HCT116 (cell line): ENCODE measurements at regions not wholly inside any gene's neighbourhood (a gene's known extent, or its start where the extent isn't known, plus 50 kb on each side); places are given as distances from the start of the nearest gene placed in this dataset.

Source experiments
- ATAC-seq: fragments of 200-7000 bp; cut with Tn5 transposase; 2 replicates; pipeline ENCODE4 v1.9.1; 2020; ENCODE audit warnings: mild to moderate bottlenecking, moderate library complexity
- BruUV-seq: library from RNA; stranded (reverse); fragments of 400-500 nt; replicated peaks from 2 replicates; lab custom pipeline; 2021; lab: Mats Ljungman, UMichigan
- CTCF ChIA-PET: fragments of 300-600 bp; sonication (Branson Sonifier 250); formaldehyde crosslinking; loops from one replicate; lab custom pipeline; 2021; ENCODE audit warnings: antibody characterized with exemption; lab: Charles Lee
- POLR2A ChIA-PET: fragments of 300-600, 350-600 bp; sonication (Branson Sonifier 250); formaldehyde crosslinking; loops from one replicate; lab custom pipeline; 2021; ENCODE audit warnings: antibody characterized with exemption; lab: Charles Lee
- RAD21 ChIA-PET, 2 experiments: fragments of 300-600 bp; sonication (Branson Sonifier 250); formaldehyde crosslinking; loops; one replicate each; lab custom pipeline; 2023; ENCODE audit warnings: low total read pairs in 2 of 2; ENCODE audit not compliant: uncharacterized antibody in 2 of 2, unreplicated experiment in 2 of 2, low non-redundant PET in 1 of 2; lab: Charles Lee
- DNase-seq: peaks from one replicate; pipeline ENCODE4 v3.0.0-alpha.2; 2010; ENCODE audit warnings: low read depth, low spot score
- H2AFZ ChIP-seq: fragments of 200-600 bp; shearing (Covaris generic), sonication (generic); 2 replicates; pipeline ENCODE4 v1.6.1; 2017; ENCODE audit warnings: low read depth, mixed run types, mixed read lengths, antibody characterized with exemption, low read length; ENCODE audit not compliant: poor library complexity, severe bottlenecking
- H3K27ac ChIP-seq: 2 replicates; pipeline ENCODE4 v1.5.1; 2012; ENCODE audit warnings: low read depth, low read length
- H3K27me3 ChIP-seq: fragments of 200-600 bp; sonication (generic); 2 replicates; pipeline ENCODE4 v1.6.1; 2016; ENCODE audit warnings: mixed run types, low read length, mixed read lengths; ENCODE audit not compliant: insufficient read depth
- H3K36me3 ChIP-seq, 2 experiments: fragments of 200-500 bp in 1 of 2; fragments of 200-600 bp in 1 of 2; sonication (Bioruptor generic) in 1 of 2; sonication (generic) in 1 of 2; 2 replicates each; pipeline versions ENCODE4 v1.5.1 to v1.6.1; 2014 to 2016; ENCODE audit warnings: low read length in 2 of 2, inconsistent platforms in 1 of 2, mixed read lengths in 1 of 2, mixed run types in 1 of 2; ENCODE audit not compliant: insufficient read depth in 2 of 2, control insufficient read depth in 1 of 2
- H3K4me1 ChIP-seq, 2 experiments: fragments of 200-600 bp in 1 of 2; sonication (generic) in 1 of 2; 2 replicates each; pipeline versions ENCODE4 v1.5.1 to v1.6.1; 2012 to 2017; ENCODE audit warnings: low read length in 2 of 2, inconsistent platforms in 1 of 2, mild to moderate bottlenecking in 1 of 2, mixed read lengths in 1 of 2, mixed run types in 1 of 2, moderate library complexity in 1 of 2; ENCODE audit not compliant: insufficient read depth in 2 of 2, control insufficient read depth in 1 of 2
- H3K4me2 ChIP-seq: fragments of 200-600 bp; sonication (generic); 2 replicates; pipeline ENCODE4 v1.6.1; 2017; ENCODE audit warnings: mixed run types, low read length, mixed read lengths
- H3K4me3 ChIP-seq, 2 experiments: fragments of 200-600 bp in 1 of 2; sonication (generic) in 1 of 2; replicated peaks in 1 of 2; 2 replicates each; pipeline ENCODE4 v1.5.1; 2011 to 2016; ENCODE audit warnings: low read length in 2 of 2, control low read depth in 1 of 2, low read depth in 1 of 2, mild to moderate bottlenecking in 1 of 2, mixed read lengths in 1 of 2, mixed run types in 1 of 2
- H3K79me2 ChIP-seq: fragments of 200-600 bp; sonication (generic); 2 replicates; pipeline ENCODE4 v1.6.1; 2017; ENCODE audit warnings: mild to moderate bottlenecking, mixed run types, low read length, moderate library complexity, mixed read lengths; ENCODE audit not compliant: insufficient read depth
- H3K9ac ChIP-seq: fragments of 200-600 bp; sonication (generic); 2 replicates; pipeline ENCODE4 v1.6.1; 2016; ENCODE audit warnings: low read length, mixed read lengths
- H3K9me2 ChIP-seq: fragments of 200-600 bp; sonication (generic), shearing (Covaris generic); 2 replicates; pipeline ENCODE4 v1.6.1; 2017; ENCODE audit warnings: mixed run types, mild to moderate bottlenecking, moderate library complexity; ENCODE audit not compliant: insufficient read depth
- H3K9me3 ChIP-seq, 2 experiments: fragments of 200-500 bp in 1 of 2; fragments of 200-600 bp in 1 of 2; sonication (Bioruptor generic) in 1 of 2; sonication (generic) in 1 of 2; 2 replicates each; pipeline ENCODE4 v1.6.1; 2014 to 2017; ENCODE audit warnings: low read length in 2 of 2, mixed read lengths in 2 of 2, inconsistent platforms in 1 of 2, low read depth in 1 of 2, mild to moderate bottlenecking in 1 of 2, mixed run types in 1 of 2, moderate library complexity in 1 of 2; ENCODE audit not compliant: control insufficient read depth in 1 of 2, insufficient read depth in 1 of 2
- H4K20me1 ChIP-seq: fragments of 200-600 bp; sonication (generic), shearing (Covaris generic); 2 replicates; pipeline ENCODE4 v1.6.1; 2017; ENCODE audit warnings: mixed run types, mild to moderate bottlenecking, moderate library complexity; ENCODE audit not compliant: insufficient read depth
- CBX3 ChIP-seq: IDR thresholded peaks from 2 replicates; pipeline ENCODE4 v1.6.1; 2012; ENCODE audit warnings: low read depth
- JUND ChIP-seq: IDR thresholded peaks from 2 replicates; pipeline ENCODE4 v1.6.1; 2012
- RAD21 ChIP-seq: IDR thresholded peaks from 2 replicates; pipeline ENCODE4 v1.6.1; 2012; ENCODE audit warnings: low read depth, mild to moderate bottlenecking
- SRF ChIP-seq: IDR thresholded peaks from 2 replicates; pipeline ENCODE4 v1.6.1; 2012; ENCODE audit warnings: low read depth
- TCF7L2 ChIP-seq: IDR thresholded peaks from 2 replicates; pipeline ENCODE4 v1.7.0; 2011; ENCODE audit warnings: borderline replicate concordance, inconsistent platforms; ENCODE audit not compliant: insufficient read depth, insufficient read length; ENCODE audit errors: extremely low read depth
- YY1 ChIP-seq: IDR thresholded peaks from 2 replicates; pipeline ENCODE4 v1.6.1; 2011; ENCODE audit warnings: low read length, low read depth, moderate library complexity, mild to moderate bottlenecking; ENCODE audit not compliant: insufficient replicate concordance; ENCODE audit errors: extremely low read depth
- ZFX ChIP-seq: fragments of 450-650 bp; IDR thresholded peaks from 2 replicates; pipeline ENCODE4 v1.6.1; 2017
- intact Hi-C: fragments of 100-400 bp; cut with micrococcal nuclease; formaldehyde crosslinking; loops from 2 replicates; pipeline ENCODE4 v1.10.0; 2022
- TF ChIP-seq, protein P1 (sequence below), 3 experiments: fragments of 200-600 bp in 1 of 3; sonication (generic) in 1 of 3; IDR thresholded peaks in 2 of 3; conservative IDR thresholded peaks in 1 of 3; 2 replicates each; pipeline ENCODE4 v1.5.1; 2012 to 2017; ENCODE audit warnings: low read depth in 2 of 3, low read length in 2 of 3, antibody characterized with exemption in 1 of 3, borderline replicate concordance in 1 of 3, control low read depth in 1 of 3, mild to moderate bottlenecking in 1 of 3, mixed read lengths in 1 of 3, mixed run types in 1 of 3, moderate library complexity in 1 of 3; ENCODE audit not compliant: insufficient read depth in 1 of 3
- TF ChIP-seq, protein P2 (sequence below): IDR thresholded peaks from 2 replicates; pipeline ENCODE4 v1.6.1; 2012
- TF ChIP-seq, protein P3 (sequence below): IDR thresholded peaks from 2 replicates; pipeline ENCODE4 v1.6.1; 2011; ENCODE audit warnings: mild to moderate bottlenecking, low read length, moderate library complexity; ENCODE audit not compliant: insufficient replicate concordance; ENCODE audit errors: extremely low read depth

DNA sequence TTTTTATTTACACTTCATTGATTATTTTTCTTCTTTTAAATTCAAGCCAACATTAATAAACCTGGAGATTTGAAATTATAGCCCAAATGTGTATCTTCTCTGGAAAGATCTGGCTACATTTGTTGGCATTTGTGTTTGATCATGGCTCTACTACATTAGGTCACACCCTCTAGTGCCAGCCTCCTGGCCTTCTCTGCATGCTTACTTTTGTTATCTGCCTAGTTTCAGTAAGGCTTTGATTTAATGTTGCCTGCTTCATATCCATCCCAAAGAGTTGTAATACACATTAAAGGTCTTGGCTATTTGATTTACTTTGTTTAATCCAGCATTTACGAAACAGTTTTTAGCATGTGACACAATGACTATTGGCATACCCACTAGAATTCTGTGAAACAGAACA, 224.5 kb downstream of the TRAM1L1 start:
- H3K4me1 ChIP-seq: no peaks in the 10 kb centered on the region
- ChIA-PET POLR2A (no interaction called here), RAD21 (no interaction called here), CTCF (no interaction called here)
- ATAC-seq (no peak), DNase-seq (no peak)
- H3K4me2 ChIP-seq: no peak overlapping the region
- H3K36me3 ChIP-seq: no peaks in the 10 kb centered on the region
- BruUV-seq: no TSS peak
- no peaks in the 10 kb centered on the region for H3K27me3 ChIP-seq
- H3K27ac ChIP-seq: no peak overlapping the region
- H3K9ac ChIP-seq: no peak overlapping the region
- H3K9me2 ChIP-seq: no peaks in the 10 kb centered on the region
- TF ChIP-seq YY1: no peak
- intact Hi-C loops: no loop called here
- no peaks in the 10 kb centered on the region for H4K20me1 ChIP-seq
- no peak overlapping the region for H2AFZ ChIP-seq
- H3K9me3 ChIP-seq: no peaks in the 10 kb centered on the region
- H3K79me2 ChIP-seq: no peaks in the 10 kb centered on the region
- no peak overlapping the region for H3K4me3 ChIP-seq

DNA sequence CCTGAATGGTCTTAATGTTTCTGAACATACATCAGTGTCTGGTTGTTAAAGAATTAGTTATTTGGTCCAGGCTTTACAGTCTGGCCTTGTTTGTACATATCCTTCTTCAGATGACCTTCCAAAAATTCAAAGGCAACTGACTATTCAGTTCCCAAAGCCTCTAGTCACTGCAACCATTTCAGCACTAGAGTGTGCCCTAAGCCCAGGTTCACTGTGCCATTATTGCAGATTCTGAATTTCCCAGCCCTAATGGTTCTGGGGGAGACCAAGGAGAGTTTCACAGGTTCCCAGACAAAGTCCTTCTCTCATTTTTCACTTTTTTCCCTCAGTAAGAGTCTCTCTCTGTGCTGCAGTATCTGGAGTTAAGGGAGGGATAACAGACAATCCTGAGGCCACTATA, 235.8 kb downstream of the TRAM1L1 start:
- intact Hi-C loops: loop anchor here (10.0 kb wide), 1 partner anchor 1375 kb away; no protein-coding TSS in a partner anchor
- no peak for DNase-seq
- TF ChIP-seq CBX3 (no peak), JUND (no peak), SRF (no peak), RAD21 (peak; percentile 45), ZFX (no peak), YY1 (no peak), TCF7L2 (no peak)
- TF ChIP-seq, protein P1, sequence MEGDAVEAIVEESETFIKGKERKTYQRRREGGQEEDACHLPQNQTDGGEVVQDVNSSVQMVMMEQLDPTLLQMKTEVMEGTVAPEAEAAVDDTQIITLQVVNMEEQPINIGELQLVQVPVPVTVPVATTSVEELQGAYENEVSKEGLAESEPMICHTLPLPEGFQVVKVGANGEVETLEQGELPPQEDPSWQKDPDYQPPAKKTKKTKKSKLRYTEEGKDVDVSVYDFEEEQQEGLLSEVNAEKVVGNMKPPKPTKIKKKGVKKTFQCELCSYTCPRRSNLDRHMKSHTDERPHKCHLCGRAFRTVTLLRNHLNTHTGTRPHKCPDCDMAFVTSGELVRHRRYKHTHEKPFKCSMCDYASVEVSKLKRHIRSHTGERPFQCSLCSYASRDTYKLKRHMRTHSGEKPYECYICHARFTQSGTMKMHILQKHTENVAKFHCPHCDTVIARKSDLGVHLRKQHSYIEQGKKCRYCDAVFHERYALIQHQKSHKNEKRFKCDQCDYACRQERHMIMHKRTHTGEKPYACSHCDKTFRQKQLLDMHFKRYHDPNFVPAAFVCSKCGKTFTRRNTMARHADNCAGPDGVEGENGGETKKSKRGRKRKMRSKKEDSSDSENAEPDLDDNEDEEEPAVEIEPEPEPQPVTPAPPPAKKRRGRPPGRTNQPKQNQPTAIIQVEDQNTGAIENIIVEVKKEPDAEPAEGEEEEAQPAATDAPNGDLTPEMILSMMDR (IDR thresholded peaks at IDR 0.05 in 2 of 3, conservative IDR thresholded peaks at IDR 0.05 in 1 of 3; ENCODE audit: borderline replicate concordance in 1 of 3, insufficient read depth in 1 of 3, low read depth in 2 of 3, low read length in 2 of 3): peak in 2 of 3 experiments; percentile 14 to 38; a peak in 2 of 6 replicates
- TF ChIP-seq, protein P2, sequence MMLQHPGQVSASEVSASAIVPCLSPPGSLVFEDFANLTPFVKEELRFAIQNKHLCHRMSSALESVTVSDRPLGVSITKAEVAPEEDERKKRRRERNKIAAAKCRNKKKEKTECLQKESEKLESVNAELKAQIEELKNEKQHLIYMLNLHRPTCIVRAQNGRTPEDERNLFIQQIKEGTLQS: no peak
- TF ChIP-seq, protein P3, sequence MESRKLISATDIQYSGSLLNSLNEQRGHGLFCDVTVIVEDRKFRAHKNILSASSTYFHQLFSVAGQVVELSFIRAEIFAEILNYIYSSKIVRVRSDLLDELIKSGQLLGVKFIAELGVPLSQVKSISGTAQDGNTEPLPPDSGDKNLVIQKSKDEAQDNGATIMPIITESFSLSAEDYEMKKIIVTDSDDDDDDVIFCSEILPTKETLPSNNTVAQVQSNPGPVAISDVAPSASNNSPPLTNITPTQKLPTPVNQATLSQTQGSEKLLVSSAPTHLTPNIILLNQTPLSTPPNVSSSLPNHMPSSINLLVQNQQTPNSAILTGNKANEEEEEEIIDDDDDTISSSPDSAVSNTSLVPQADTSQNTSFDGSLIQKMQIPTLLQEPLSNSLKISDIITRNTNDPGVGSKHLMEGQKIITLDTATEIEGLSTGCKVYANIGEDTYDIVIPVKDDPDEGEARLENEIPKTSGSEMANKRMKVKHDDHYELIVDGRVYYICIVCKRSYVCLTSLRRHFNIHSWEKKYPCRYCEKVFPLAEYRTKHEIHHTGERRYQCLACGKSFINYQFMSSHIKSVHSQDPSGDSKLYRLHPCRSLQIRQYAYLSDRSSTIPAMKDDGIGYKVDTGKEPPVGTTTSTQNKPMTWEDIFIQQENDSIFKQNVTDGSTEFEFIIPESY: no peak

More for the DNA sequence above, 235.8 kb downstream of the TRAM1L1 start:
- no peaks in the 10 kb centered on the region for H3K79me2 ChIP-seq
- H3K9me2 ChIP-seq: peaks cover 2% of the 10 kb centered on the region; the same call in 1 of the 2 replicates
- no peaks in the 10 kb centered on the region for H4K20me1 ChIP-seq
- no TSS peak for BruUV-seq
- H3K4me2 ChIP-seq: no peak overlapping the region
- H3K27ac ChIP-seq: no peak overlapping the region
- ChIA-PET POLR2A (no interaction called here), CTCF (no interaction called here), RAD21 (no interaction called here)
- no peaks in the 10 kb centered on the region for H3K36me3 ChIP-seq
- H2AFZ ChIP-seq: no peak overlapping the region
- ATAC-seq: 0 out of 2 replicates have a peak, but pooled peaks have one; percentile 36
- no peaks in the 10 kb centered on the region for H3K4me1 ChIP-seq
- no peak overlapping the region for H3K9ac ChIP-seq
- H3K27me3 ChIP-seq: no peaks in the 10 kb centered on the region
- H3K9me3 ChIP-seq: no peaks in the 10 kb centered on the region
- H3K4me3 ChIP-seq: no peak overlapping the region
